ENCODE measurements at regions not wholly inside any gene's neighbourhood (a gene's known extent, or its start where the extent isn't known, plus 50 kb on each side); places are given as distances from the start of the nearest gene placed in this dataset.

GRCh38 chr2:51781691-51782090 lies 749.8 kb upstream of the NRXN1 start:
- TF ChIP-seq CTCF (IDR thresholded peaks at IDR 0.05) = no peak
- no peak for TF ChIP-seq EP300 (IDR thresholded peaks at IDR 0.05; ENCODE audit: low read depth)

Measured in transverse colon (tissue), 3 donors.